Effector memory CD4-positive, alpha-beta T cell (primary cell): ENCODE measurements at regions not wholly inside any gene's neighbourhood (a gene's known extent, or its start where the extent isn't known, plus 50 kb on each side); places are given as distances from the start of the nearest gene placed in this dataset.

Experiments used
- DNase-seq, 3 donors: peaks; one replicate each; pipeline ENCODE4 v3.0.0-alpha.2; 2020
- H3K27ac ChIP-seq: 2 replicates; pipeline ENCODE4 v1.7.0; 2013; ENCODE audit warnings: mild to moderate bottlenecking, low read length, moderate library complexity; ENCODE audit not compliant: insufficient read depth, poor library complexity, severe bottlenecking
- H3K27me3 ChIP-seq: replicated peaks from 2 replicates; pipeline ENCODE4 v1.7.0; 2013; ENCODE audit warnings: mild to moderate bottlenecking, low read length; ENCODE audit not compliant: insufficient read depth, control insufficient read depth, poor library complexity, severe bottlenecking
- H3K36me3 ChIP-seq: 2 replicates; pipeline ENCODE4 v1.7.0; 2013; ENCODE audit warnings: mild to moderate bottlenecking, low read length, moderate library complexity; ENCODE audit not compliant: control insufficient read depth, insufficient read depth
- H3K4me1 ChIP-seq: 2 replicates; pipeline ENCODE4 v1.7.0; 2013; ENCODE audit warnings: low read length, mild to moderate bottlenecking; ENCODE audit not compliant: control insufficient read depth, insufficient read depth, poor library complexity, severe bottlenecking
- H3K4me3 ChIP-seq: 2 replicates; pipeline ENCODE4 v1.7.0; 2013; ENCODE audit warnings: low read length, low read depth, mild to moderate bottlenecking; ENCODE audit not compliant: insufficient read depth, poor library complexity, severe bottlenecking
- H3K9me3 ChIP-seq: 2 replicates; pipeline ENCODE4 v1.7.0; 2013; ENCODE audit warnings: mild to moderate bottlenecking, low read length, moderate library complexity; ENCODE audit not compliant: control insufficient read depth

- H3K36me3 ChIP-seq, result no peaks in the 10 kb centered on the region
- no peak overlapping the region for H3K27ac ChIP-seq
- H3K4me1 ChIP-seq, result peaks cover 12% of the 10 kb centered on the region
- no peaks in the 10 kb centered on the region for H3K9me3 ChIP-seq
- no peak overlapping the region for H3K4me3 ChIP-seq
- H3K27me3 ChIP-seq, result no peaks in the 10 kb centered on the region
- no peak for DNase-seq
Observed at GRCh38 chr10:60706146-60706545, 72.1 kb upstream of the CDK1 start.

GRCh38 chr10:60705376-60705775 is 72.9 kb upstream of the CDK1 start:
- no peak for DNase-seq
- Histone ChIP-seq H3K27me3 (no peaks in the 10 kb centered on the region), H3K4me3 (no peak overlapping the region), H3K9me3 (no peaks in the 10 kb centered on the region), H3K27ac (no peak overlapping the region), H3K4me1 (peaks cover 12% of the 10 kb centered on the region), H3K36me3 (no peaks in the 10 kb centered on the region)

GRCh38 chr10:60704471-60704870 is 73.8 kb upstream of the CDK1 start:
- Histone ChIP-seq H3K27ac (no peak overlapping the region), H3K9me3 (no peaks in the 10 kb centered on the region), H3K4me3 (no peak overlapping the region), H3K4me1 (peaks cover 12% of the 10 kb centered on the region), H3K27me3 (no peaks in the 10 kb centered on the region), H3K36me3 (no peaks in the 10 kb centered on the region)
- DNase-seq, result no peak

GRCh38 chr10:60703266-60704041 is 74.8 kb upstream of the CDK1 start:
- no peaks in the 10 kb centered on the region for H3K27me3 ChIP-seq
- no peak overlapping the region for H3K27ac ChIP-seq

GRCh38 chr10:60687679-60688078 is 90.6 kb upstream of the CDK1 start:
- H3K27me3 ChIP-seq, result no peaks in the 10 kb centered on the region
- H3K36me3 ChIP-seq, result no peaks in the 10 kb centered on the region
- no peak overlapping the region for H3K27ac ChIP-seq
- no peaks in the 10 kb centered on the region for H3K9me3 ChIP-seq
- H3K4me3 ChIP-seq, result no peak overlapping the region
- DNase-seq, result no peak
- H3K4me1 ChIP-seq, result no peaks in the 10 kb centered on the region

More at GRCh38 chr10:60703266-60704041, 74.8 kb upstream of the CDK1 start:
- DNase-seq, result no peak
- Histone ChIP-seq H3K4me1 (peaks cover 7% of the 10 kb centered on the region), H3K9me3 (no peaks in the 10 kb centered on the region), H3K36me3 (no peaks in the 10 kb centered on the region), H3K4me3 (no peak overlapping the region)

GRCh38 chr10:60684091-60684490 is 94.2 kb upstream of the CDK1 start:
- H3K9me3 ChIP-seq, result no peaks in the 10 kb centered on the region
- H3K36me3 ChIP-seq, result no peaks in the 10 kb centered on the region
- no peak overlapping the region for H3K4me3 ChIP-seq
- DNase-seq, result no peak
- no peak overlapping the region for H3K27ac ChIP-seq
- no peaks in the 10 kb centered on the region for H3K4me1 ChIP-seq
- no peaks in the 10 kb centered on the region for H3K27me3 ChIP-seq

GRCh38 chr10:60681103-60681502 is 97.2 kb upstream of the CDK1 start:
- no peak overlapping the region for H3K4me3 ChIP-seq
- DNase-seq, result no peak
- H3K36me3 ChIP-seq, result no peaks in the 10 kb centered on the region
- no peaks in the 10 kb centered on the region for H3K4me1 ChIP-seq
- H3K27me3 ChIP-seq, result no peaks in the 10 kb centered on the region
- H3K9me3 ChIP-seq, result no peaks in the 10 kb centered on the region
- H3K27ac ChIP-seq, result no peak overlapping the region

GRCh38 chr10:60679388-60679990 is 98.8 kb upstream of the CDK1 start:
- H3K4me3 ChIP-seq, result no peak overlapping the region
- no peak for DNase-seq
- H3K36me3 ChIP-seq, result no peaks in the 10 kb centered on the region
- no peaks in the 10 kb centered on the region for H3K4me1 ChIP-seq
- no peaks in the 10 kb centered on the region for H3K9me3 ChIP-seq
- no peak overlapping the region for H3K27ac ChIP-seq
- no peaks in the 10 kb centered on the region for H3K27me3 ChIP-seq

GRCh38 chr10:60678978-60679377 is 99.3 kb upstream of the CDK1 start:
- Histone ChIP-seq H3K36me3 (no peaks in the 10 kb centered on the region), H3K27ac (no peak overlapping the region), H3K4me3 (no peak overlapping the region), H3K9me3 (no peaks in the 10 kb centered on the region), H3K27me3 (no peaks in the 10 kb centered on the region), H3K4me1 (no peaks in the 10 kb centered on the region)
- DNase-seq, result no peak

GRCh38 chr10:60677531-60678129 is 100.6 kb upstream of the CDK1 start:
- H3K4me1 ChIP-seq, result no peaks in the 10 kb centered on the region
- no peaks in the 10 kb centered on the region for H3K9me3 ChIP-seq
- no peak overlapping the region for H3K27ac ChIP-seq
- H3K4me3 ChIP-seq, result no peak overlapping the region
- H3K36me3 ChIP-seq, result no peaks in the 10 kb centered on the region
- no peaks in the 10 kb centered on the region for H3K27me3 ChIP-seq
- DNase-seq, result no peak
